B cell (primary cell): ENCODE measurements at regions not wholly inside any gene's neighbourhood (a gene's known extent, or its start where the extent isn't known, plus 50 kb on each side); places are given as distances from the start of the nearest gene placed in this dataset.

Source experiments
- ATAC-seq: fragments of 200-7000 bp; cut with Tn5 transposase; one replicate; pipeline ENCODE4 v1.10.0; 2021; ENCODE audit warnings: low read depth, mild to moderate bottlenecking, moderate number of reproducible peaks, moderate library complexity
- CTCF ChIA-PET: fragments of 350-600 bp; sonication (Branson Sonifier 250); formaldehyde crosslinking; loops from one replicate; lab custom pipeline; 2021; ENCODE audit warnings: antibody characterized with exemption, inconsistent platforms; lab: Charles Lee
- POLR2A ChIA-PET: fragments of 350-600 bp; sonication (Branson Sonifier 250); formaldehyde crosslinking; loops from one replicate; lab custom pipeline; 2021; ENCODE audit warnings: antibody characterized with exemption; lab: Charles Lee
- DNase-seq: peaks from one replicate; pipeline ENCODE4 v3.0.0; 2013
- H2AFZ ChIP-seq: 2 replicates; pipeline ENCODE4 v1.6.1; 2012; ENCODE audit warnings: mild to moderate bottlenecking, low read depth, low read length; ENCODE audit not compliant: insufficient read depth, poor library complexity, severe bottlenecking
- H3K27ac ChIP-seq, 2 donors: 1 replicate in 1 of 2; 2 replicates in 1 of 2; pipeline ENCODE4 v1.5.1; 2012 to 2013; ENCODE audit warnings: low read length in 2 of 2, mild to moderate bottlenecking in 2 of 2, moderate library complexity in 1 of 2
- H3K27me3 ChIP-seq, 4 experiments: fragments of 200-600 bp in 1 of 4; sonication (generic) in 1 of 4; replicated peaks in 1 of 4; 1 replicate in 2 of 4; 2 replicates in 2 of 4; pipeline versions ENCODE4 v1.6.1 to v1.7.0; 2013 to 2016; ENCODE audit warnings: low read length in 3 of 4, mild to moderate bottlenecking in 2 of 4, mixed read lengths in 1 of 4, moderate library complexity in 1 of 4; ENCODE audit not compliant: insufficient read depth in 4 of 4, control insufficient read depth in 3 of 4; ENCODE audit errors: control extremely low read depth in 1 of 4
- H3K36me3 ChIP-seq, 2 experiments: replicated peaks in 1 of 2; 1 replicate in 1 of 2; 2 replicates in 1 of 2; pipeline versions ENCODE4 v1.6.1 to v1.7.1; 2013; ENCODE audit warnings: low read length in 1 of 2; ENCODE audit not compliant: insufficient read depth in 2 of 2, control insufficient read depth in 1 of 2; ENCODE audit errors: control extremely low read depth in 1 of 2, extremely low read depth in 1 of 2
- H3K4me1 ChIP-seq, 2 donors: fragments of 200-600 bp in 1 of 2; sonication (generic) in 1 of 2; 1 replicate in 1 of 2; 2 replicates in 1 of 2; pipeline versions ENCODE4 v1.5.1 to v1.6.1; 2013 to 2017; ENCODE audit warnings: low read length in 2 of 2; ENCODE audit not compliant: control insufficient read depth in 2 of 2, insufficient read depth in 2 of 2
- H3K4me2 ChIP-seq: replicated peaks from 2 replicates; pipeline ENCODE3; 2012; ENCODE audit warnings: mild to moderate bottlenecking, low read depth, low read length; ENCODE audit not compliant: poor library complexity, severe bottlenecking
- H3K4me3 ChIP-seq, 5 experiments: fragments of 200-600 bp in 1 of 5; sonication (generic) in 1 of 5; 1 replicate in 3 of 5; 2 replicates in 2 of 5; pipeline versions ENCODE4 v1.5.1 to v1.7.0; 2011 to 2016; ENCODE audit warnings: low read length in 4 of 5, mild to moderate bottlenecking in 4 of 5, low read depth in 2 of 5, control low read depth in 1 of 5, moderate library complexity in 1 of 5; ENCODE audit not compliant: insufficient read depth in 1 of 5; ENCODE audit errors: control extremely low read depth in 1 of 5, extremely low read depth in 1 of 5
- H3K79me2 ChIP-seq: fragments of 200-600 bp; sonication (generic); one replicate; pipeline ENCODE4 v1.6.0; 2016; ENCODE audit warnings: low read length; ENCODE audit not compliant: control insufficient read depth, insufficient read depth
- H3K9ac ChIP-seq: fragments of 200-600 bp; sonication (generic); 2 replicates; pipeline ENCODE4 v1.6.1; 2017; ENCODE audit warnings: mild to moderate bottlenecking, low read length, moderate library complexity
- H3K9me3 ChIP-seq, 3 donors: one replicate each; pipeline versions ENCODE4 v1.6.1 to v1.7.1; 2013; ENCODE audit warnings: low read length in 2 of 3; ENCODE audit not compliant: control insufficient read depth in 2 of 3, insufficient read depth in 1 of 3; ENCODE audit errors: control extremely low read depth in 1 of 3
- H4K20me1 ChIP-seq: 2 replicates; pipeline ENCODE4 v1.6.0; 2012; ENCODE audit warnings: mild to moderate bottlenecking, low read length; ENCODE audit not compliant: insufficient read depth, control insufficient read depth, poor library complexity, severe bottlenecking
- H3K27ac Mint-ChIP-seq: one replicate; pipeline ENCODE4 v1.8.0; 2021; ENCODE audit warnings: mixed read lengths
- H3K27me3 Mint-ChIP-seq: one replicate; pipeline ENCODE4 v1.8.0; 2021; ENCODE audit warnings: mixed read lengths
- H3K4me1 Mint-ChIP-seq: one replicate; pipeline ENCODE4 v1.8.0; 2021; ENCODE audit warnings: mixed read lengths
- H3K4me3 Mint-ChIP-seq: one replicate; pipeline ENCODE4 v1.8.0; 2021; ENCODE audit warnings: mixed read lengths
- H3K9me3 Mint-ChIP-seq: one replicate; pipeline ENCODE4 v1.8.0; 2022; ENCODE audit warnings: mixed read lengths; ENCODE audit not compliant: insufficient read depth
- CTCF ChIP-seq: fragments of 200-600 bp; IDR thresholded peaks from one replicate; pipeline ENCODE4 v1.8.0; 2022; ENCODE audit warnings: antibody characterized with exemption, mild to moderate bottlenecking
- EZH2 ChIP-seq: IDR thresholded peaks from 2 replicates; pipeline ENCODE4 v1.6.1; 2012; ENCODE audit warnings: borderline replicate concordance, low read depth, mild to moderate bottlenecking, moderate library complexity, low read length; ENCODE audit not compliant: insufficient read depth, poor library complexity, severe bottlenecking
- WGBS: methylation state at CpG from one replicate; pipeline ENCODE4 v1.1.5; 2013; ENCODE audit warnings: missing lambda C conversion rate; ENCODE audit not compliant: insufficient coverage; 5-methylcytosine and 5-hydroxymethylcytosine counted together
- intact Hi-C: fragments of 100-400 bp; cut with micrococcal nuclease; formaldehyde crosslinking; loops from one replicate; pipeline ENCODE4 v1.10.0; 2022

DNA sequence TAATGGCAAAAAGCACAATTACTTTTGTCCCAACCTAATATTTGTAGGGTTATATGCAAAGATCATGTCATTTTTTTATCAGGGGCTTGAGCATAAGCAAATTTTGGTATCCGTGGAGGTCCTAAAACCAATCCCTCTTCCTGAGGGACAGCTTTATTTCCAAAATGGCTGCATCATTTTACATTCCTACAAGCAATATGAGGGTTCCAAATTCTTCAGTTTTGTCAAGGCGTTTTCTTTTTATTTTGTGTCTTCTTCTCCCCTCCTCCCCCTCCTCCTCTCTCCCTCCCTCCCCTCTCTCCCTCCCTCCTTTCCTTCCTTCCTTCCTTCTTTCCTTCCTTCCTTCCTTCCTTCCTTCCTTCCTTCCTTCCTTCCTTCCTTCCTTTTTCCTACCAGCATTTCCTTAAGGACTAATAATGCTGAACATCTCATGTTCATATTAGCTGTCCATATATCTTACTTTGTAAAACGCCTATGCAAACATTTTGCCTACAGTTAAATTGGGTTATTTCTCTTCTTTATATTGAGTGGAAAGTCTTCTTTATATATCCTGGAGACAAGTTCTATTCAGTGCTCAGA lies 881.8 kb downstream of the DCDC2C start:
- no peak overlapping the region for H3K27ac Mint-ChIP-seq
- no peaks in the 10 kb centered on the region for H3K79me2 ChIP-seq
- H3K4me3 Mint-ChIP-seq, result no peak overlapping the region
- H3K4me2 ChIP-seq, result no peak overlapping the region
- peaks cover 2% of the 10 kb centered on the region for H3K9me3 Mint-ChIP-seq
- ATAC-seq, result no peak
- DNase-seq, result no peak
- H3K9ac ChIP-seq, result no peak overlapping the region
- H3K9me3 ChIP-seq, result no peaks in the 10 kb centered on the region
- 100% methylated on average over 1 of the region's 3 CpGs for WGBS
- intact Hi-C loops, result no loop called here
- CTCF ChIA-PET, result no interaction called here
- H2AFZ ChIP-seq, result no peak overlapping the region
- H3K4me3 ChIP-seq, result no peak overlapping the region
- H3K27ac ChIP-seq, result no peak overlapping the region
- no peaks in the 10 kb centered on the region for H3K27me3 ChIP-seq
- H3K4me1 ChIP-seq, result no peaks in the 10 kb centered on the region
- no peak for TF ChIP-seq CTCF
- no peak for TF ChIP-seq EZH2
- H3K27me3 Mint-ChIP-seq, result no peaks in the 10 kb centered on the region
- H3K36me3 ChIP-seq, result no peaks in the 10 kb centered on the region
- POLR2A ChIA-PET, result no interaction called here
- no peaks in the 10 kb centered on the region for H4K20me1 ChIP-seq
- no peaks in the 10 kb centered on the region for H3K4me1 Mint-ChIP-seq

DNA sequence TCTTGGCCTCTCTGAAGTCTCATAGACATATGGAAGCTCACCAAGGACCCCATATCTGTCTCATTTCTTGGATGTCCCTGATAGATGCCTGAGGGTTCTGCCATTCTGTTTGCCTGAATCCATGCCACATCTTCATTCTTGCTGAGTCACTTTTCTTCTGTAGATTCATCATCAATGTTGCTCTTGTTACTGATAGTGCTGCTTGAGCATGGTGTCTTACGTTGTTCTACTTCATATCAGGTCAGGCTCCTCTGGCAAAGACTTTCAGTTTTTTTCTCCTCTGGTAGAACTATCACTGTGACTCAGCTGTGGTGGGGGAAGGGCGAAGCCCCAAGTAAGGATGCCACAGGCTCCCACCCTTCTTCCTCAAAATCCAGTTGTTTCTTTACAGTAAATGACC lies 885.2 kb downstream of the DCDC2C start:
- WGBS, result no CpG with 5 or more reads among the region's 2 CpGs
- DNase-seq (no peak), ATAC-seq (no peak)
- H3K79me2 ChIP-seq, result no peaks in the 10 kb centered on the region
- intact Hi-C loops, result no loop called here
- ChIA-PET POLR2A (no interaction called here), CTCF (no interaction called here)
- H3K4me3 ChIP-seq, result no peak overlapping the region
- H3K4me2 ChIP-seq, result no peak overlapping the region
- TF ChIP-seq CTCF (no peak), EZH2 (no peak)
- Mint-ChIP-seq H3K27me3 (no peaks in the 10 kb centered on the region), H3K4me3 (no peak overlapping the region), H3K9me3 (peaks cover 8% of the 10 kb centered on the region), H3K27ac (no peak overlapping the region), H3K4me1 (no peaks in the 10 kb centered on the region)
- no peak overlapping the region for H3K9ac ChIP-seq
- H4K20me1 ChIP-seq, result no peaks in the 10 kb centered on the region
- H3K4me1 ChIP-seq, result no peaks in the 10 kb centered on the region
- H2AFZ ChIP-seq, result no peak overlapping the region
- H3K9me3 ChIP-seq, result no peaks in the 10 kb centered on the region
- H3K27ac ChIP-seq, result no peak overlapping the region
- H3K36me3 ChIP-seq, result no peaks in the 10 kb centered on the region
- H3K27me3 ChIP-seq, result no peaks in the 10 kb centered on the region
